Activated T-helper 2 cell treated with anti-CD3 and anti-CD28 coated beads, Interferon-gamma antibody, Interleukin-2, Interleukin-4, amounts not matched to agents 10 μg/mL and 5 μg/mL and 100 μg/mL, durations not matched to agents 14 hours and 24 hours and 36 hours (primary cell): ENCODE measurements at regions not wholly inside any gene's neighbourhood (a gene's known extent, or its start where the extent isn't known, plus 50 kb on each side); places are given as distances from the start of the nearest gene placed in this dataset.

Experiments used
- DNase-seq: peaks from one replicate; pipeline ENCODE4 v3.0.0; 2021; ENCODE audit warnings: low spot score
- H3K27ac Mint-ChIP-seq: one replicate; pipeline ENCODE4 v1.8.0; 2021; ENCODE audit warnings: mixed read lengths
- H3K27me3 Mint-ChIP-seq: one replicate; pipeline ENCODE4 v1.8.0; 2021; ENCODE audit warnings: low read depth, mixed read lengths
- H3K36me3 Mint-ChIP-seq: one replicate; pipeline ENCODE4 v1.8.0; 2021; ENCODE audit warnings: low read depth, mixed read lengths
- H3K4me1 Mint-ChIP-seq: one replicate; pipeline ENCODE4 v1.8.0; 2021; ENCODE audit warnings: low read depth, mixed read lengths
- H3K4me3 Mint-ChIP-seq: one replicate; pipeline ENCODE4 v1.8.0; 2021; ENCODE audit warnings: low read depth, mild to moderate bottlenecking, moderate library complexity, mixed read lengths
- H3K9me3 Mint-ChIP-seq: one replicate; pipeline ENCODE4 v1.8.0; 2021; ENCODE audit warnings: mixed read lengths
- intact Hi-C: fragments of 100-400 bp; cut with micrococcal nuclease; formaldehyde crosslinking; loops from one replicate; pipeline ENCODE4 v1.15.1; 2023

DNA sequence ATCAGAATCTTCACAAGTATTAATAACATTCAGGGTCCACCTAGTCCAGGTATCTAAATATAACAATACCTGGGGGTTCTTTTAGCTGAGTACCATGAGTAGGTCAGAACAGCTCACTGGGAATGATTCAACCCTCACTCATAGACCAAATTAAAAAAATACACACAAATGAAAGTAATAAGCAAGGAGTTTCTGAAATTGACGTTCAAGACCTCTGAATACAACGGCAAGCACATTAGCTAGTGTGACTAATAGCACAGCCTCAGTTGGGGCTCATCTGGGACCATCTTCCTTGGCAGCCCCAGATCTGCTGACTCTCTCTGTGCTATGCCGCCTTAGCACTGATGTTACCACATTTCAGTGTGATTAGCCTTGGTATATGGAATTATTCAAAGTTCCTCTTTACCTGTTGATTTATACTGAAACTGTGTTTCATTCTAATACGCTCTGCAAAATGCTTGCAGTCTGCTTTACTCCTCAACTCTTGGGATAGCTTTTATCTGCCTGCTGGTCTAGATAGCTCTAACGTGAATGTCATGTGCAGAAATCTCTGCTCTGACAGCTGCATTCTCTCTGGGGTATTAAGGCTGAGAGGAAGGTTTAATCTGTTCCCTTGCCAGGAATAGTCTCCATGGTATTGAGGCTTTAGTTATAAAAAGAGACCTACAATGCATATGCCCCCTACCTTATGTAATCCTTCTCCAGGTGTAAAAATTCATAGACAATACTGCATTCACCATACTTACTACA lies 153.3 kb downstream of the METTL4 start:
- Mint-ChIP-seq H3K4me1 (no peaks in the 10 kb centered on the region), H3K4me3 (no peak overlapping the region), H3K9me3 (no peaks in the 10 kb centered on the region), H3K27ac (no peak overlapping the region), H3K27me3 (no peaks in the 10 kb centered on the region), H3K36me3 (no peaks in the 10 kb centered on the region)
- no peak for DNase-seq
- intact Hi-C loops: no loop called here

DNA sequence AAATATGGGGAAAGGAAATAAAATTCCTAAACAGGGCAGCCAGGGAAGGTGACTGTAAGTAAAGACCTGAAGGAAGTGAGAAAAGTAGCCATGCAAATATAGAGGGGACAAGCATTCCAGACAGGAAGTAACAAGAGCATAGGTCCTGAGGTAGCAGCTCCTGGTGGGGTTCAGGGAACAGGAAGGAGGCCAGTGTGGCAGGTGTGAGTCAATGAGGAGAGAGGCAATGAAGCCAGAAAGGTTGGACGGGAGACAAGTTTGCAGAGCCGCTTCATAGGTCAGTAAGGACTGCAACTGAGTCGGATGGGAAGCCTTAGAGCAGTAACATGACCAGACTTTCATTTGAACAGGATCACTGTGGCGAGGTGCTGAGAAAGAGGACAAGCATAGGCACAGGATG lies 150.9 kb downstream of the METTL4 start:
- no peaks in the 10 kb centered on the region for H3K27me3 Mint-ChIP-seq
- intact Hi-C loops: no loop called here
- no peaks in the 10 kb centered on the region for H3K36me3 Mint-ChIP-seq
- H3K4me3 Mint-ChIP-seq: no peak overlapping the region
- H3K4me1 Mint-ChIP-seq: no peaks in the 10 kb centered on the region
- no peak overlapping the region for H3K27ac Mint-ChIP-seq
- H3K9me3 Mint-ChIP-seq: no peaks in the 10 kb centered on the region
- DNase-seq: no peak

DNA sequence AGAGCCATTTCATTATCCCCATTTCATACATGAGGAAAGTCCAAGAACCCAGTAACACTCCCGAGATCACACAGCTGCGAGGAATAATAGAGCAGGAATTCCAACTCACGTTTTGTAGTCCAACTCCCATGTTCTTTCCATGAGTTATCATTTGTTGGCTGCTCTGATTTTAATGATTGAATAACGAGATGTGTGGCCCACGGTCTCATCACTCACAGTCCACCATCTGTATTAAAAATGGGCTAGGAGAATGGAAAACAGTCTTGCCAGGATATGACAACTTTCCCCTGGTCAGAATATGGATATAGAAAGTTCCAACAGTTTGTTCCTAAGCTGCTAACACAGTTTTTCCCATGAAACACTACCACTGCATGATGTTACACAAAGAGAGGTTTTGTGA lies 147.5 kb downstream of the METTL4 start:
- no peak overlapping the region for H3K27ac Mint-ChIP-seq
- no peak overlapping the region for H3K4me3 Mint-ChIP-seq
- H3K9me3 Mint-ChIP-seq: no peaks in the 10 kb centered on the region
- DNase-seq: no peak
- intact Hi-C loops: no loop called here
- no peaks in the 10 kb centered on the region for H3K4me1 Mint-ChIP-seq
- H3K27me3 Mint-ChIP-seq: no peaks in the 10 kb centered on the region
- H3K36me3 Mint-ChIP-seq: no peaks in the 10 kb centered on the region

DNA sequence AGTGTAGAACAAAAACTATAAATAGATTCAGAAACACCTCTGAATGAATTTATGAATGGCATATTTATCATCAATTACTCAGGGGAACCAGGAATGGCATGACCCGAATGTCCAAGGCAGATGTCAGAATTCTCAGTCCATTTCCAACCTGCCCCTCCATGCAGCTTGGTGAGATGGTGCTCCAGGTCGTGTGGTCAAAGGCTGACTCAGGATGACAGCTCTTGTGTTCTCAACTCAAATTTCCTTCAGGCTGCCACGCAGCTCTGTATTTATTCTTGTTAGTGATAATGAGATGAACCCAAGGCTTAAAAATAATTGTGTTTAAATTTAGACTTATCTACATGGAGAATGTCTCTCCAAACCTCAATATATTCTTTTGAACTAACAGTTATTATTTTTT lies 146.9 kb downstream of the METTL4 start:
- no peaks in the 10 kb centered on the region for H3K4me1 Mint-ChIP-seq
- no peaks in the 10 kb centered on the region for H3K9me3 Mint-ChIP-seq
- no peak overlapping the region for H3K27ac Mint-ChIP-seq
- no peak overlapping the region for H3K4me3 Mint-ChIP-seq
- no peaks in the 10 kb centered on the region for H3K27me3 Mint-ChIP-seq
- intact Hi-C loops: no loop called here
- H3K36me3 Mint-ChIP-seq: no peaks in the 10 kb centered on the region
- DNase-seq: no peak

DNA sequence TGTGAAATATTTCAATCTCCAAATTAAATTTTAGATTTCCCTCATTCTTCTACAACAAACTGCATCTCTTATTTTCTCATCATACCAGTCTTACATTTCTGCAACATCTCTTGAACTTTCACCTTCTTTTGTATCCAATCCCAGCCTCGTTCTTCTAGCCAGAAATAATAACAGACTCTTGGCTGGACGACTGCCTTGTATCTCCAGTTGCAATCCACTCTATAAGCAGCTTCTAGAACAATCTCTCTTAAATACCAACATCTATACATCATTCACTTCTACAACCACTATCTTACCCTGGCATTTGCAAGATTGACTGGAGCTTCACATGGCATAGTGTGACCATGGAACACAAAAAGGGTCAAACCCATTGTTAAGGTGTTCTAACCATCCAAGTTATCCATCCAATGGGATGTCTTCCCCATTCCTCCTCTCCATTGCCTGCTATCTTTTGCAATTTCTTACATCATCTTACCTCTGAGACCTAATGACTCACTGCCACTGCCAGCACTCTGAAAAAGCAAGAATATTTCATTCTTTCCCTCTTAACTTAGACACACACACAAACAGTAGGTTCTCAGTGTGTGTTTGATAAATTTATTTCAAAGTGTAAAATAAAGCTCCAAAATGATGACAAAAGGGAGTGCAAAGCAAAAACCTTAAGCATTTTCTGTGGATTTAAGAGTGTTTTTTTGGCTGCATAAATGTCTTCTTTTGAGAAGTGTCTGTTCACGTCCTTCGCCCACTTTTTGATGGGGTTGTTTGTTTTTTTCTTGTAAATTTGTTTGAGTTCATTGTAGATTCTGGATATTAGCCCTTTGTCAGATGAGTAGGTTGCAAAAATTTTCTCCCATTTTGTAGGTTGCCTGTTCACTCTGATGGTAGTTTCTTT lies 145.6 kb downstream of the METTL4 start:
- Mint-ChIP-seq H3K27ac (no peak overlapping the region), H3K36me3 (no peaks in the 10 kb centered on the region), H3K27me3 (no peaks in the 10 kb centered on the region), H3K9me3 (peaks cover 5% of the 10 kb centered on the region), H3K4me1 (no peaks in the 10 kb centered on the region), H3K4me3 (no peak overlapping the region)
- no peak for DNase-seq
- intact Hi-C loops: no loop called here

DNA sequence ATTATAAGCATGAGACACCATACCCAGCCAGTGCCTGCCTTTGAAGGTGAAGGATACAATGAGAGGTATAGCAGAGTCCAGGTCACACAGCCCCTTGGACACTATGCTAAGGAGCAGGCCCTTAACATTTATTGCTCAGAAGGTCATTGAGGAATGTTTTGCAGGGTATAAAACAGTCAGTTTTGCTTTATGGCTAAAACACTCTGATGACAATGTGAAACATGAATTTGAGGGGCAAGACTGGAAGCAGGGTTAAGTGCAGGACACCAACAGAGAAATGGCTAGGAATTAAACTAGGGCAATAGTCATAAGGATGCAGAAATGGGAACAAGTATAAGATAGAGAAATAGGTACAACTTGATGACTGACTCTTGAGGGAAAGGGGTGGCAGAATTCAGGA lies 141.1 kb downstream of the METTL4 start:
- Mint-ChIP-seq H3K36me3 (no peaks in the 10 kb centered on the region), H3K4me3 (no peak overlapping the region), H3K27ac (no peak overlapping the region), H3K4me1 (no peaks in the 10 kb centered on the region), H3K27me3 (peaks cover 1% of the 10 kb centered on the region), H3K9me3 (peaks cover 5% of the 10 kb centered on the region)
- intact Hi-C loops: no loop called here
- DNase-seq: no peak

- no peak for DNase-seq
- Mint-ChIP-seq H3K4me1 (no peaks in the 10 kb centered on the region), H3K4me3 (no peak overlapping the region), H3K9me3 (peaks cover 5% of the 10 kb centered on the region), H3K27ac (no peak overlapping the region), H3K27me3 (peaks cover 4% of the 10 kb centered on the region), H3K36me3 (no peaks in the 10 kb centered on the region)
- intact Hi-C loops: no loop called here
These were observed 139.5 kb downstream of the METTL4 start for GRCh38 chr18:2431806-2432205.

DNA sequence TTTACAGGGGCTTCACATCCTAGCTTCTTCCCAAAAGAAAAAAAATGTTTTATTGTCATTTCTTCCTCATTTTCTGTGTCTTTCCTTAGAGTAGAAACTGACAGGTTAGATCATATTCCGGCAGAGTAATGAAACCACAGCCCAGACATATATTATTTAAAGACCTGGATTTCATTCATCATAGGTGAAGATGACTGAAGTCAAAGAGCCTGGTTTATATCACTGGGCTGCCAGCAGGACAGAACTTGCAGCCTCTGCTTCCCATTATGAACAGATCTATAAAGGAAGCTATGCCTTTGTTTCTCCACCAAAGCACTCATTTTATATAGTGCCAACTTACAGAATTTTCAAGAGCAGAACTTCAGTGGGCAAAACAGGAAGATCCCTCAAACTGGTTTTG lies 137.9 kb downstream of the METTL4 start:
- Mint-ChIP-seq H3K36me3 (no peaks in the 10 kb centered on the region), H3K27ac (no peak overlapping the region), H3K9me3 (peaks cover 5% of the 10 kb centered on the region), H3K4me1 (no peaks in the 10 kb centered on the region), H3K4me3 (no peak overlapping the region), H3K27me3 (peaks cover 4% of the 10 kb centered on the region)
- DNase-seq: no peak
- intact Hi-C loops: no loop called here

DNA sequence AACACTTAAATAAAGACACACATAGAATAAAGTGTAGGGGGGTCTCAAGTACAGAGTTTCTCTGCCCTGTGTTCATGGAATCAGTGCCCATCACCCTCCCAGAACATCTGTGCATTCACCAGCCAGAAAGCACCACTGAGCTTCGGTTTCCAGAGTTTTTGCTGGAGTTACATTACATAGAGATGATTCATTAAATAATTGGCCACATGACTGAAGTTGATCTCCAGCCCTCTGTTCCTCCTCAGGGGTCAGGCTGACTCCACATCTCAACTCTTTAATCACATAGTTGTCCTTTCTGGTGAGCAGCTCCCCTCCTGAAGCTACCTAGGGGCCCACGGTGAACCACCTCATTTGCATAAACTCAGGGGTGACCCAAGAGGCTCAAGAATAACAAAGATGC lies 129.8 kb downstream of the METTL4 start:
- no peak overlapping the region for H3K27ac Mint-ChIP-seq
- DNase-seq: no peak
- no peak overlapping the region for H3K4me3 Mint-ChIP-seq
- intact Hi-C loops: no loop called here
- H3K27me3 Mint-ChIP-seq: peaks cover 2% of the 10 kb centered on the region
- H3K4me1 Mint-ChIP-seq: no peaks in the 10 kb centered on the region
- H3K9me3 Mint-ChIP-seq: no peaks in the 10 kb centered on the region
- no peaks in the 10 kb centered on the region for H3K36me3 Mint-ChIP-seq

DNA sequence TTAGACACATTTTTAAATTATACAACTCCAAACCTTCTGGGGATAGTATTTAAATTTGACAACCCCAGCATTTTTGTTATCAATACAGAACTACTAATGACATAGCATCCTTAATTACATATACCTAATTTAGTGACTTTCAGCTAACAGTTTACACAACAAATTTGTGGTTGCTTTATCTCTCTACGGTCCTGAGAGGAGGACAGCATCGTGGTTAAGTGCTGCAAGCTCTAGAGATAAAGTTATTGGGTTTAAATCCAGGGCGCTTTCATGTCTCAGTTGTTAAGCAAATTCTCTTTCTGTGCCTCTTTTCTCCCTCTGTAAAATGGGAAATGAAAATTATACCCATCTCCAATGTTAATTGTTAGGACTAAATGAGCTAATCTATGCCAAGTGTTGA lies 129.3 kb downstream of the METTL4 start:
- intact Hi-C loops: no loop called here
- H3K27ac Mint-ChIP-seq: no peak overlapping the region
- H3K4me3 Mint-ChIP-seq: no peak overlapping the region
- no peaks in the 10 kb centered on the region for H3K4me1 Mint-ChIP-seq
- no peaks in the 10 kb centered on the region for H3K9me3 Mint-ChIP-seq
- H3K36me3 Mint-ChIP-seq: no peaks in the 10 kb centered on the region
- peaks cover 2% of the 10 kb centered on the region for H3K27me3 Mint-ChIP-seq
- no peak for DNase-seq

DNA sequence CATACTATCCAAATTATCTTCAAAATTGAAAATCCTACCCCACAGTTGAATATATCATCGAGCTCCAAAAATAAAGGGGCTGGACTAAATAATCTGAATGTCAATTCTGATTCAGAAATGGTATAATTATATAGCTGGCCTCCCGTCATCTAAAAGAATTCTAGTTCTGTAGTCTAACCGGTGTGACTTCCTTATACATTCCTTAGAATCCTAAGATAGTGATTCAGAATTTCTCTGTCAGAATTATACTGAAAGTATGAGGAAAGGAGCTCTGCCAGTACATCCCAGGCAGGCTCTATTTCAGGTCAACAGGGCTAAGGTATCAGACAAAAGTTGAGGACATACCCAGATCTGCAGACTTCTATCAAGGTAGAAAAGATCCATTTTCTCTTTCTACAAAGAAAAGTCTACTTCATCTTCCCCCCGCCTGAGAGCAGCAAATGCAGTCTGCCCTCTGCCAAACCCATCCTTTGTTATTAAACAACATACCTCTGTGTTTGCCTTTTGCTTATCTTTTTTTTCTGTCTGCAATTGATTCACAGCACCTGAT lies 128.5 kb downstream of the METTL4 start:
- no peak for DNase-seq
- no peaks in the 10 kb centered on the region for H3K36me3 Mint-ChIP-seq
- no peak overlapping the region for H3K27ac Mint-ChIP-seq
- H3K27me3 Mint-ChIP-seq: peaks cover 2% of the 10 kb centered on the region
- no peaks in the 10 kb centered on the region for H3K9me3 Mint-ChIP-seq
- H3K4me1 Mint-ChIP-seq: no peaks in the 10 kb centered on the region
- intact Hi-C loops: no loop called here
- H3K4me3 Mint-ChIP-seq: no peak overlapping the region

DNA sequence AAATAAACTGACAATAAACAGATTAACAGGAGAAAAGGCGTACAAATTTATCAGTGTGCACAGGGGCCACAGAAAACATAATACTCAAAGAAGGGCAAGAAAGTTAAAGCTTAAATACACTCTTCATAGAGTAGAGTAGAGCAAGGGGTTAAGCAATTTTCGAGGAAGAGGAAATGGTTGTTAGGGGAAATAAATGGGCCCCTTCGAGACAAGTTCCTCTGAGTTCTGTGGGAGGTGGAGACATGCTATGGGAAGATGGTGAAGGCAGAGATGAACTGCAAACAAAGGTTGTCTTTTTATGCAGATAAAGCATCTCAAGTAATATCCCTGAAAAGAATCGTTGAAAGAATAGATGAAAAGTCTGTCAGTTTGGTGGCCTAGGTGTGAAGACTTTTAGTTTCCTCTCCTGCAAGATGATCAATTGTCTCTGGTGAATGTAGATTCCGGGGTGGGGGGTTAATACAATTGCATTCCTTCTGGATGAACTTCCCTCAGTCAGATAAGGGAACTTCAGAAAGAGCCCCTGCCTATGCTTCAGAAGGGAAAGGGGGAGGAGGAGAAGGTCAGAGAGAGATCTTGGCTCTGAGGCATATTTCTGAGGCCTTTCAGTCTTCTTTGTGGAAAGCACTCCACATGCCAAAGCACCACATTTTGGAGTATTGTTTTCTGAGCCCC lies 127.0 kb downstream of the METTL4 start:
- Mint-ChIP-seq H3K27me3 (peaks cover 2% of the 10 kb centered on the region), H3K9me3 (no peaks in the 10 kb centered on the region), H3K4me3 (no peak overlapping the region), H3K27ac (no peak overlapping the region), H3K36me3 (no peaks in the 10 kb centered on the region), H3K4me1 (no peaks in the 10 kb centered on the region)
- intact Hi-C loops: no loop called here
- no peak for DNase-seq
